AG04450 (cell line): ENCODE measurements at regions not wholly inside any gene's neighbourhood (a gene's known extent, or its start where the extent isn't known, plus 50 kb on each side); places are given as distances from the start of the nearest gene placed in this dataset.

Experiments used
- CTCF ChIA-PET: fragments of 300-600, 350-600 bp; formaldehyde crosslinking; extraction: SDS; loops from one replicate; lab custom pipeline; 2022; ENCODE audit warnings: antibody characterized with exemption, inconsistent platforms; lab: Charles Lee
- POLR2A ChIA-PET: fragments of 350-600 bp; formaldehyde crosslinking; extraction: SDS; loops from one replicate; lab custom pipeline; 2021; ENCODE audit warnings: antibody characterized with exemption, inconsistent platforms; lab: Yijun Ruan, JAX
- DNase-seq: peaks from one replicate; pipeline ENCODE4 v3.0.0-alpha.2; 2011; ENCODE audit warnings: low read depth, low spot score
- H3K27ac ChIP-seq: one replicate; pipeline ENCODE4 v1.5.1; 2012; ENCODE audit warnings: low read depth, low read length, control low read depth
- H3K27me3 ChIP-seq: one replicate; pipeline ENCODE4 v1.6.0; 2012; ENCODE audit warnings: low read length; ENCODE audit not compliant: control insufficient read depth, insufficient read depth
- H3K4me3 ChIP-seq: 2 replicates; pipeline ENCODE4 v1.5.1; 2011; ENCODE audit warnings: mild to moderate bottlenecking, low read depth, low read length, control low read depth
- H3K9me3 ChIP-seq: 2 replicates; pipeline ENCODE4 v1.5.1; 2012; ENCODE audit warnings: low read length; ENCODE audit not compliant: control insufficient read depth, insufficient read depth
- TF ChIP-seq, protein P1 (sequence below): IDR thresholded peaks from 2 replicates; pipeline ENCODE4 v1.5.1; 2011; ENCODE audit warnings: low read depth, low read length, control low read depth, inconsistent platforms

DNA sequence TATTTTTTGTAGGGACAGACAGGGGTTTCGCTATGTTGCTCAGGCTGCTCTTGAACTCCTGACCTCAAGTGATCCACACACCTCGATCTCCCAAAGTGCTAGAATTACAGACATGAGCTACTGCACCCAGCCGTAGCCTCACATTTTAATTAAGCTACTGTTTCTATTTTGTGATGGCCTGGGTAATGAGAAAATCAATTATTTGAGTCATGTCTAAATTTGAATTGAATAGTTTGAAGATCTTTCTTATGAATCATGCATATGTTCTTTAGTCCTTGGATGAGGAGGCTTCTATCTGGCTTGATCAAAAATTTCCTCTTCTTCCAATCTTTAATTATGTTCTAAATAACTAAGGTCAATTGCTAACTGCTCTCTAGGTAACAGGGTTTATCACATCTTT lies 175.0 kb downstream of the REEP3 start:
- CTCF ChIA-PET = interaction anchor here (1.6 kb wide), 1 partner anchor 24 kb away, joined by 4 read pairs; no protein-coding TSS in a partner anchor
- TF ChIP-seq, protein P1, sequence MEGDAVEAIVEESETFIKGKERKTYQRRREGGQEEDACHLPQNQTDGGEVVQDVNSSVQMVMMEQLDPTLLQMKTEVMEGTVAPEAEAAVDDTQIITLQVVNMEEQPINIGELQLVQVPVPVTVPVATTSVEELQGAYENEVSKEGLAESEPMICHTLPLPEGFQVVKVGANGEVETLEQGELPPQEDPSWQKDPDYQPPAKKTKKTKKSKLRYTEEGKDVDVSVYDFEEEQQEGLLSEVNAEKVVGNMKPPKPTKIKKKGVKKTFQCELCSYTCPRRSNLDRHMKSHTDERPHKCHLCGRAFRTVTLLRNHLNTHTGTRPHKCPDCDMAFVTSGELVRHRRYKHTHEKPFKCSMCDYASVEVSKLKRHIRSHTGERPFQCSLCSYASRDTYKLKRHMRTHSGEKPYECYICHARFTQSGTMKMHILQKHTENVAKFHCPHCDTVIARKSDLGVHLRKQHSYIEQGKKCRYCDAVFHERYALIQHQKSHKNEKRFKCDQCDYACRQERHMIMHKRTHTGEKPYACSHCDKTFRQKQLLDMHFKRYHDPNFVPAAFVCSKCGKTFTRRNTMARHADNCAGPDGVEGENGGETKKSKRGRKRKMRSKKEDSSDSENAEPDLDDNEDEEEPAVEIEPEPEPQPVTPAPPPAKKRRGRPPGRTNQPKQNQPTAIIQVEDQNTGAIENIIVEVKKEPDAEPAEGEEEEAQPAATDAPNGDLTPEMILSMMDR = no peak
- POLR2A ChIA-PET = no interaction called here
- no peak for DNase-seq
- Histone ChIP-seq H3K27me3 (no peaks in the 10 kb centered on the region), H3K4me3 (no peak overlapping the region), H3K9me3 (no peaks in the 10 kb centered on the region), H3K27ac (no peak overlapping the region)

DNA sequence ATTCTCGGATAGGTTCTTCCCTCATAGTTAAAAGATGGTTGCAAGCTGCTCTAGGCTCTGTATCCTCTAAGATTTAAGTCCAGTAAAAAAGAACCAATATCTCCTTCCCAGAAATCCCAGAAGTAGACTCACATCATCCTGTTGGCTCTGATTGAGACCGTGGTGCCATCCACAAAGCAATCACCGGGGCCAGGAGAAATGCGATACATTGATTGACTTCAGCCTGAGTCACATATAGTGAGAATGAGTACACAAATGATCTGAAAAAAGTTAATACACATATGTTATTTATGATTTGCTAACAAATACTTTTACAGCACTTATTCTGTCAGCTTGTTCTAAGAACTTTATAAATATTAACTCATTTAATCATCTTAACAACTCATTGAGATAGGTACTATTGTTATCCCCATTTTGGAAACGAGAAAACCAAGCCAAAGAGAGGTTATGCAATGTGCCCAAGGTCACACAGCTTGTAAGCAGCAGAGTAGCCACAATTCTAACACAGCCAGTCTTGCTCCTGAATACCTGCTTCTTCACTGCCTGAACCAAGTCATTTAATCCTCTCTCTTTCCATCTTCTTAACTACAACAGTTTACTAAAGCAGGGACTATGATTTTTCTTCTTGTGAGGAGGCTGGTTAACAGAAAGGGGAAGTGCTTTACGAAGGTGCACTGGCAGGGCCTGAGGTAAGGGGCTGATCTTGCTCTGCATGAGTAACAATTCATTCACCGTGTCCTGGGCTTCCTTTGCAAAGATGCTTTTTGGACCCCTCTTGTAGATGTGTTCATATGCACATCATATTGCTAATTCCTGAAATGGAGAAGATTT lies 177.0 kb downstream of the REEP3 start:
- Histone ChIP-seq H3K9me3 (no peaks in the 10 kb centered on the region), H3K27me3 (no peaks in the 10 kb centered on the region), H3K27ac (no peak overlapping the region), H3K4me3 (no peak overlapping the region)
- no peak for DNase-seq
- ChIA-PET POLR2A (interaction anchor here (0.8 kb wide), 1 partner anchor 9 kb away, joined by 3 read pairs; no protein-coding TSS in a partner anchor), CTCF (interaction anchor here (0.6 to 3.5 kb wide), 6 partner anchors 15 to 531 kb away, joined by 3 to 14 read pairs (median 4); no protein-coding TSS in a partner anchor)
- TF ChIP-seq, protein P1 = no peak

DNA sequence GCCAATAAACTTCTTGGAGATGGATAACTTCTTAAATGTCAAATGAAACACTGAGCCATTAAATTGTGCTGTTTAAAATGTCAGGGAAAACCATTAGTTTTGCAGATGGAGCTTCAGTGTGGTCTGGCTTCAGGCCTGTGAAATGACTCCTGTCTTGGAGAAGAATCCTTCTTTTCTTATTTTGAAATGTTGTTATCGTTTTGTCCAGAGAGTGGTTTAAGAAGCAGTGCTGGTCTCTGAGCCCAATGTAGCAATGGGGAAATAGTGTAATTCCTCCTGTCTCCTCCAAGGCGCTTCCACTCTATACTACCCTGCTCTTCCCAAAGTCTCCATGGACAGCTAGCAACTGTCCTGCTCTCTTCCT lies 177.6 kb downstream of the REEP3 start:
- Histone ChIP-seq H3K27ac (no peak overlapping the region), H3K27me3 (no peaks in the 10 kb centered on the region), H3K9me3 (no peaks in the 10 kb centered on the region), H3K4me3 (no peak overlapping the region)
- ChIA-PET CTCF (interaction anchor here (0.7 to 3.5 kb wide), 5 partner anchors 21 to 532 kb away, joined by 3 to 14 read pairs (median 4); no protein-coding TSS in a partner anchor), POLR2A (interaction anchor here (0.8 kb wide), 1 partner anchor 8 kb away, joined by 3 read pairs; no protein-coding TSS in a partner anchor)
- TF ChIP-seq, protein P1 = no peak
- DNase-seq = no peak

DNA sequence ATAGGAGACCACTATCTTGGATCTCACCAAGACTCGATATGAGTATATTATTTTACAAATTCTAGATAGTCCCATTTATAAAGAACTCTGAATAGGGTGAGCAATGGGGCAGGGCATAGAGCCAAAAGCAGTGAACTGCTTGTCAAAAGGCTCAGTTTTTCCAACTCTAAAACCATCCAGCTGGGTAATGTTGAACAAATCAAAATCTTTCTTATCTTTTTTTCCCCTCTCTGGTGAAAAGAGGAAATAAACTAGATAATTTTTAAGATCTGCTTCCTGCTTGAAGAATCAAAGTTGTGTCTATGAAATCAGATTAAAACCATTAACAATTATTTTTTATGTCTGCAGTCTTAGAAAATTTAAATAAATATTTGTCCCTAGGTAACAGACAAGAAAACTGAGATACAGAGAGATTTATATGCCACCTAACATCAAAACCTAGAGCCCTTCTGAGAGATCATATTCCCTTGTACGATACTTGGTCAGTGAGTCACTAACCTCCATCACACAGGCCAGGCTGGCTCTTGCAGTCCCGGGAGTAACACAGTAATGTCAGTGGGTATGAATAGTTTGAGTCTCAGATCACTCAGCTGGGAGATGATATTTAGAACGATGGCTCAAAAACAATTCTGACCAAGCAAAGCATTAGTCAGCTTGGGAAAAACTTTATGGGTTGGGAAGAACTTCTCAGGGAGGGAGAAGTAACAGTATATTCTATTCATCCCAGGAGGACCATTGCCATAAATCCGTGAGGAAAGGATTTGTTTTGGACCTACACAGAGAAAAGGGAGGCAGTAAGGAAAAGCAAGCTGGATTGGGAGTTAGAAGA lies 178.8 kb downstream of the REEP3 start:
- Histone ChIP-seq H3K27ac (peak overlapping the region; percentile 74), H3K4me3 (no peak overlapping the region), H3K27me3 (no peaks in the 10 kb centered on the region), H3K9me3 (no peaks in the 10 kb centered on the region)
- ChIA-PET POLR2A (interaction anchor here (1.2 kb wide), 2 partner anchors 25 to 70 kb away, joined by 3 to 7 read pairs; no protein-coding TSS in a partner anchor), CTCF (interaction anchor here (0.9 to 3.5 kb wide), 6 partner anchors 14 to 533 kb away, joined by 3 to 14 read pairs (median 5); no protein-coding TSS in a partner anchor)
- TF ChIP-seq, protein P1 = no peak
- peak; percentile 92 for DNase-seq
